ENCODE measurements at regions not wholly inside any gene's neighbourhood (a gene's known extent, or its start where the extent isn't known, plus 50 kb on each side); places are given as distances from the start of the nearest gene placed in this dataset.

GRCh38 chr10:4775808-4776207 is 50.2 kb upstream of the AKR1E2 start:
- DNase-seq (ENCODE audit: low read depth in 2 of 3, low spot score in 2 of 3): no peak

- no peak for DNase-seq (ENCODE audit: low read depth in 2 of 3, low spot score in 2 of 3)
Measured at GRCh38 chr10:4772202-4772570, 53.8 kb upstream of the AKR1E2 start.

GRCh38 chr10:4771554-4772201 is 54.3 kb upstream of the AKR1E2 start:
- DNase-seq (ENCODE audit: low read depth in 2 of 3, low spot score in 2 of 3): no peak

DNA sequence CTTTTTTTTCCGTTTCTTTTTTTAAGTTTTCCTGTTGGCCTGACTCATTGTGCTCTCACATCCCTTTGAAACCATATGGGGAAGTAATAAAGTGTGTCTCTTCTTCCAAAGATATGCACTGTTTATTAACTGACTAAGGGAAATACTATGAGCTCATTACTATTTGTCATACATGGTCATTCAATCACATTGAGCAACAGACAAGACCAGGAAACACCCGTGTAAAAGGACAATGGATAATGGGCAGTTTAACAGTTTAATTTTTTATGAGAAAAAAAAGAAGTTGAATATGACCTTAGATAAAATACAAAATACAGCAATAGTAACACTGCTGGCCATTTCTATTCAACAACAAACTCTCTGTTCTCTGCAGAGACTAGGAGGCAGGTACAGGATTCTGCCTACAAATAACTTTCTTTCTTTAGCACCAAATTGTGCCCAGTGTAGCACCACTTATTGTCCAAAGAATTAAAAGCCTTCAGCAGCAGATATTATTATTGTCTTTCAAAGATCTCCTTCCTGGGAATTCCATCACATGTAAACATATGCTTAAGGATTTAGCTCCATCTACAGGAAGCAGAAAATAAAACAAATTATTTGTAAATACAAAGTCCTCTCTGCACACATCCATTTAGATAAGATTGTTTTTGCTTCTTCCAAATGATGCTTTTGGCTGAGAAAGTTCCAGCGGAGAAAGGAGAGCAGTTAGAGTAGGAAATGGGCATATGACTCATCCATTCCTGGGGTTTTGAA is 55.0 kb upstream of the AKR1E2 start:
- no peak for DNase-seq (ENCODE audit: low read depth in 2 of 3, low spot score in 2 of 3)

GRCh38 chr10:4768416-4768815 is 57.6 kb upstream of the AKR1E2 start:
- DNase-seq (ENCODE audit: low read depth in 2 of 3, low spot score in 2 of 3): no peak

- no peak for DNase-seq (ENCODE audit: low read depth in 2 of 3, low spot score in 2 of 3)
Measured at GRCh38 chr10:4767033-4767814, 58.8 kb upstream of the AKR1E2 start.

DNA sequence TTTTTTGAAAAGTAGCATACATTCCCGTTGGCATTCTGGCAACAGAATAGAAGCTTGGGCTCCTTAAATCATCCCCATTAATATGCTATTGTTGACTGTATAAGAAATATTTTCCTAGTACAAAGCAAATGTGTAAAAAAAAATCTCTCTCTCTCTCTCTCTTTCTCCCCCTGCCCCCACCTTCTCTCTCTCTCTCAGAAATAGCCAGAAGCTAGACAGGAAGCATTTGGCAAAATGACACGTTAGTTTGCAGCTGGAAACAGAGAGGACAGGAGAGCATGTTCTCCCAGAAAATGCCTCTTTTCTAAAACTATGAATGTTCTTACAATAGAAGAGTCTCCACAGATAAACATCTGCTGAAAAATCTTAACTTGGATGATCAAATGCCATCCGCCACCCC is 59.6 kb upstream of the AKR1E2 start:
- no peak for DNase-seq (ENCODE audit: low read depth in 2 of 3, low spot score in 2 of 3)

DNA sequence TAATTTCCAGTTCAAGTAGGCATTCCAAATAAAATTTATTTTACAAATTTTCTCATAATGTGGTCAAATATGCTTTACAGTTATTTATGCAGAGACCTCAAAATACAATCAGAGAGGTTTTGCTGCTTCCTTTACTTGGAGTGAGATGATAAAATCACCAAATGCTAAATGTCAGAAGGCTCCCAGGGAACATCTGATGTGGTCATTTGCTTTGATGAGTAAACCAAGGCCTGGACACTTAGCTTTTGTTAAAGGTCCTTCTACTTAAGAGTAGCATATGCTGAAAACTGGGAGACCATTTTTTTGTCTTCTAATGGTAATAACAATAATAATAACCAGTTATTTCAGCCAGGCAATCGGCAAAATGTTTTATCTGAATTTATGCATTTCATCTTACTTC is 60.6 kb upstream of the AKR1E2 start:
- DNase-seq (ENCODE audit: low read depth in 2 of 3, low spot score in 2 of 3): no peak

GRCh38 chr10:4763960-4764428 is 62.0 kb upstream of the AKR1E2 start:
- no peak for DNase-seq (ENCODE audit: low read depth in 2 of 3, low spot score in 2 of 3)

GRCh38 chr10:4763513-4763912 is 62.5 kb upstream of the AKR1E2 start:
- no peak for DNase-seq (ENCODE audit: low read depth in 2 of 3, low spot score in 2 of 3)

- no peak for DNase-seq (ENCODE audit: low read depth in 2 of 3, low spot score in 2 of 3)
Measured at GRCh38 chr10:4758256-4758655, 67.8 kb upstream of the AKR1E2 start.

- no peak for DNase-seq (ENCODE audit: low read depth in 2 of 3, low spot score in 2 of 3)
Measured at GRCh38 chr10:4755286-4755989, 70.6 kb upstream of the AKR1E2 start.

- no peak for DNase-seq (ENCODE audit: low read depth in 2 of 3, low spot score in 2 of 3)
Measured at GRCh38 chr10:4754143-4754542, 71.9 kb upstream of the AKR1E2 start.

GRCh38 chr10:4751211-4751610 is 74.8 kb upstream of the AKR1E2 start:
- DNase-seq (ENCODE audit: low read depth in 2 of 3, low spot score in 2 of 3): no peak

DNA sequence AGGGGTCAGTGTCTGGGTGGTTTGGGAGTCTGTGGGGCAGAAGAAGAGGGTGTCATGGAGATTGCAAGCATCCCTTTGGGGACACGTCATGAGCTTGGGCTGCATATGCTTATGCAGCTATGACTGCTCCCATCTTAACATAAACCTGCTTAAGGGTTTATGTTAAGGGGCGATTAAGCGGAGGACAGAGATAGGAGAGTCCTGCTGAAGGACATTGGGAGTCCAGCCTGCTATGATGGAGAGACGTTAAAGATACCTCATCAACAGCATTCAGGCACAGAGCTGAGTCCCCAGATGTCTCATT is 76.8 kb upstream of the AKR1E2 start:
- no peak for DNase-seq (ENCODE audit: low read depth in 2 of 3, low spot score in 2 of 3)

DNA sequence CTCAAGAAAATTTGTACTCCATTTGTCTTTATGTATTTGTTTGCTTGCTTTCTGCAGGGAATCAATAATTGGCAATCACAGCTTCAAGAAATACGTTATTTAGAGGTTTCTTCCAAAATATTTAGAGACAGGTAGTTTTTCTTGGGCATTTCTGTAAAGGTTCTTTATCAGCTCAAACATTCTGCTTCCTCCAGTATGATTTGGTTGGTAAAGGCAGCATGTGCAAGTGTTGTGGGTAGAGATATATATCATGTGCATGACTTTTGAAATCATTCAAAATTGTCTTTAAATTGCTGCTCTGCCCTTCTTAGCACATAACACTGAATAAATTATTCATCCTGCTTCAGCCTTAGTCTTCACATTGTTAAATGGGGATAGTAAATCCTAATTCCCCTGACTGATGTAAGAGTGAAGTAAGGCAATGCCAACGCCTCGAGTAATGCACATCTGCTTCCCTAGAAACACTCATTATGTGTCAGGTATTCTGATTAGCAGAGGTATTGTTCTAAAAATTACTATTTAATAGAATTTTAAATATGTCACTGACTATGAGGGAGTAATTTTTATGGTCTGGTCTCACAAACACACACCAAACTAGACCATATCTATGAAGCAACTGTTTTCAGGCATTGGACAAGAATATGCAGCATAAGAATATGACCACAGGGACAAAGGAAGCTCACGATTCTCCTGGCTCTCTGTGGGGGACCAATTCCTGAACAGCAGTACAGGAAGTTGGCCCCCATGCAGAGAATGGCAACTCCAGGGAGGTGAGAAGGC is 77.3 kb upstream of the AKR1E2 start:
- no peak for DNase-seq (ENCODE audit: low read depth in 2 of 3, low spot score in 2 of 3)

DNA sequence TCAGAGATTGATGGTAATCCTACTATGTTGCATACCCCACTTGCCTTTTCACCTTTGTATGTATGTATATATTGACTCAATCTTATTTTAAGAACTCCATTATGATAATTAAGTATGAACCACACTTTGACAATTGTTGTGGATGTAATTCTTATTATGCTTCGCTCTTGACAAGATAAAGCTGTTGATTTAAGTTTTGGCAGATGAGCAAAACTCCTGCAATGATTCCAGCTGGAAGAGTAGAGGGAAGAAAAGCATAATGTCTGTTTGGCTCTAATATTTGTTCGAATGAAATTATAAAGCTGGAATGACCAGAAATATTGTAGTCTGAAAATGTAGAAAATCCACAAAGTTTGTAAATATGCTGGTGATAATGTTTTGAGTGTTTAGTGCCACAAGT is 83.8 kb upstream of the AKR1E2 start:
- DNase-seq (ENCODE audit: low read depth in 2 of 3, low spot score in 2 of 3): no peak

GRCh38 chr10:4740471-4740870 is 85.5 kb upstream of the AKR1E2 start:
- no peak for DNase-seq (ENCODE audit: low read depth in 2 of 3, low spot score in 2 of 3)

GRCh38 chr10:4736608-4737007 is 89.4 kb upstream of the AKR1E2 start:
- DNase-seq (ENCODE audit: low read depth in 2 of 3, low spot score in 2 of 3): no peak

GRCh38 chr10:4736183-4736582 is 89.8 kb upstream of the AKR1E2 start:
- DNase-seq (ENCODE audit: low read depth in 2 of 3, low spot score in 2 of 3): no peak

- DNase-seq (ENCODE audit: low read depth in 2 of 3, low spot score in 2 of 3): no peak
Measured at GRCh38 chr10:4733843-4734224, 92.2 kb upstream of the AKR1E2 start.

Measured in activated CD8-positive, alpha-beta memory T cell treated with anti-CD3 and anti-CD28 coated beads for 48 hours (primary cell).